ENCODE measurements at regions not wholly inside any gene's neighbourhood (a gene's known extent, or its start where the extent isn't known, plus 50 kb on each side); places are given as distances from the start of the nearest gene placed in this dataset.
"Not testable (repeated sequence)": the region's sequence is repeated elsewhere in the genome, so short reads cannot be mapped to it uniquely, and the experiment has no call there.

DNA sequence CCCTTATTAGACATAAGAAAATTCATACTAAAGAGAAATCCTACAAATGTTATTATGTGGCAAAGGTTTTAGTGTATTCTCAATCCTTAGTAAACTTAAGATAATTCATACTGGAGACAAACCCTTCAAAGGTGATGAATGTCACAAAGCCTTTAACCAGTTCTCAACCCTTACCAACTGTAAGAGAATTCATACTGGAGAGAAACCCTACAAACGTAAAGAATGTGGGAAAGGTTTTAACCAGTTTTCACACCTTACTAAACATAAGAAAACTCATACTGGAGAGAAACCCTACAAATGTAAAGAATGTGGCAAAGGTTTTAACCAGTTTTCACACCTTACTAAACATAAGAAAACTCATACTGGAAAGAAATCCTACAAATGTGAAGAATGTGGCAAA is 93.2 kb downstream of the ZNF680 start:
- no peak for DNase-seq (ENCODE audit: low spot score)

- no peak for DNase-seq (ENCODE audit: low spot score)
Measured at GRCh38 chr7:64465551-64465950, 97.3 kb downstream of the ZNF680 start.

DNA sequence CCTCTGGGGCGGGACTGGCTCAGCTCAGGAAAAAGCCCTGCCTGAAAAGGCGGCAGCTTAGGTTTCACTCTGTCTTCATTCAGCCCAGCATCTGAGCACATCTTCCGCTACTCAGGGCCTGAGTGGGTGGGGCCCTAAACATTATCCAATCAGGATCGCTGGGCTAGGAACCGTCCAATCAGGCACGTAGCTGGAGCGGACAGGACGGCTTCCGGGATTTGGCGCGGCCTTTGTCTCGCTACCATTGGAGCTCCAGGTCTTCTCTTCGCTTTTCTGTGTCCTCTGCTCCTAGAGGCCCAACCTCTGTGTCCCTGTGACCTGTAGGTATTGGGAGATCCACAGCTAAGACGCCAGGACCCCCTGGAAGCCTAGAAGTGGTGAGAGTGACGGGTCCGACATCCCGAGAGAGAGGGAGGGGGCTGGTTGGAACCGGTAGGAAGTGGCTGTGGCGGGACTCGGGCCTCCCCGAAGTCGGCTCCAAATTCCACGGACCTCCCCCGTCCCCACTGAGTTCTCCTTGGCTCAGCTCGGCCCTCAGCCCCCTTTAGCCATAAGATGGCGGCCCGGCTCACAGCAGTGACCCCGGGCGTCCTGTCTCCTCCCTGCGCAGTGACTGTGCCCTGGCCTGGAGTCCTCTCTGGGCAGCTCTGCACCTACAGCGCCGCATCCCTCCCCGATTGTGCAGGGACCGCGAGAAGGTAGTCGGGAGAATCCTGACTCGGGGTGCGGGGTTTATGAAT is 99.1 kb downstream of the ZNF680 start:
- DNase-seq (ENCODE audit: low spot score): peak; percentile 11

GRCh38 chr7:64459858-64460257 is 103.0 kb downstream of the ZNF680 start:
- not testable (repeated sequence) for DNase-seq (ENCODE audit: low spot score)

GRCh38 chr7:64433590-64433989 is 119.8 kb downstream of the ZNF736 start:
- no peak for DNase-seq (ENCODE audit: low spot score)

DNA sequence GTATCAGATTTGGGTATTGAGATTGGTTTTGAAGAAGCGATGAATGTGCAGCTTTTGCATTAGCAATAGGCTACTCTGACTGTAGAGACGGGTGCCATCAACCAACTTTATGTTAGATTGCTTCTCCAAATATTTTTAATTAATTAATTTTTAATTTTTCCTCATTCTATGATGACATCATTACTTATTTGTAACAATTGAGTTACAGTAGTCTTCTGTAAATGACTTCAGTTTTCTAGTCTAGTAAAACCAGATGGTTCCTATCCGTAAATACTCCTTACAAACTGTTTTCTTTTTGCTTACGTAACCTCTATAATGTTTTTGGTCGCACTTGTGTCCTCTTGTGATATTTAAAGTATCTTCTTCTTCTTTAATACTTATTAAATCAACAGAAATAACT is 118.1 kb downstream of the ZNF736 start:
- DNase-seq (ENCODE audit: low spot score): no peak

- DNase-seq (ENCODE audit: low spot score): no peak
Measured at GRCh38 chr7:64429232-64429631, 115.5 kb downstream of the ZNF736 start.

DNA sequence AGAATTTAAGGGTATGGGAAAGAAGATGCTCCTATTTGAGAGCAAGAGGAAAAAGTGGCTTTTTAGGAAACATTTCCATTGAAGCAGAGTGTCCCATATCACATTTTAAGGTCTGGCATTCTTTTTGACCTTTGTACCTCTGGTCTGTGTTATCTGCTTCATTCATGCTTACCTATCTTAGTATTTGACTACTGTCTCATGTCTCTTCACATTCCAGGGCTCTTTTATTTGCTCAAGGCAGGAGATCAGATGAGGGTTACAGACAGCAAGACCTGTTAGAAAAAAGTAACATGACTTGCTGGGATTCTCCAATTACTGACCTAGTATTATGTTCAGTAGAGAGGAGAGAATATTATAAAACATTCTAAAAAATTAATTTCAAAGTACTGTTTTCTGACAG is 111.7 kb downstream of the ZNF736 start:
- not testable (repeated sequence) for DNase-seq (ENCODE audit: low spot score)

DNA sequence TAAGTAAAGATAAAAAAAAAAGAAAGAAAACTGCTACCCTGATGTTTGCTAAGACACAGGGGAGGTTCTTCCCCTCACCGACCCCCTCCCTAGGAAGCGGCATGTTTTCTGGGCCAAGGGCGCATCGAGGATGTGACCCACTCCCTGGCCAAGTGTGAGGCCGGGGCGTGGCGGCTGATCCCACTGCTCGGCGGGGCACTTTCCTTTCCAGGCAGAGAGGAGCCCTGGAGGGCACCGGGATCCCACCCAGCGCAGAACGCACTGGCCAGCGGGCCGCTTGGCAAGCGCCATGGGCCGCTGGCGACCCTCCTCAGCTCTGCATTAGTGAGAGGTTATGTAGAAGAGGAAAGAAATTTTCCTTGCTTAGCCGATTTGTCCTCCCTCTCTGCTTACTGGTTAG is 93.4 kb downstream of the ZNF736 start:
- no peak for DNase-seq (ENCODE audit: low spot score)
